ENCODE measurements at regions not wholly inside any gene's neighbourhood (a gene's known extent, or its start where the extent isn't known, plus 50 kb on each side); places are given as distances from the start of the nearest gene placed in this dataset.
A peak's percentile ranks its signal among the peaks of the same experiment; 100 is the strongest.
"Not testable (repeated sequence)": the region's sequence is repeated elsewhere in the genome, so short reads cannot be mapped to it uniquely, and the experiment has no call there.

DNA sequence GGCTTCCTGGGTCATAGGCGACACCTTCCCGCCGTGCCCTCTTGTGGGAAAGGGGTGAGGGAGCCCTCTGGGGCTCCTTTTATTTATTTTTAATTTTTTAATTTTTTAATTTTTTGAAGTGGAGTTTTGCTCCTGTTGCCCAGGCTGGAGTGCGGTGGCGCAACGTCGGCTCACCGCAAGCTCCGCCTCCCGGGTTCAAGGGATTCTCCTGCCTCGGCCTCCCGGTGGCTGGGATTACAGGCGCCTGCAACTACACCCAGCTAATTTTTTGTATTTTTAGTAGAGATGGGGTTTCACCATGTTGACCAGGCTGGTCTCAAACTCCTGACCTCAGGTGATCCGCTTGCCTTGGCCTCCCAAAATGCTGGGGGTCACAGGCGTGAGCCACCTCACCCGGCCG, 49.9 kb upstream of the ELFN1 start:
- WGBS, 2 donors: 92% methylated on average over 17 of the region's 17 CpGs
- H3K36me3 ChIP-seq; H3K27ac ChIP-seq; H3K27me3 ChIP-seq; H3K4me3 ChIP-seq; H3K9me3 ChIP-seq; ATAC-seq; intact Hi-C loops (cut with DNase I); H3K4me1 ChIP-seq; DNase-seq: not testable (repeated sequence)

DNA sequence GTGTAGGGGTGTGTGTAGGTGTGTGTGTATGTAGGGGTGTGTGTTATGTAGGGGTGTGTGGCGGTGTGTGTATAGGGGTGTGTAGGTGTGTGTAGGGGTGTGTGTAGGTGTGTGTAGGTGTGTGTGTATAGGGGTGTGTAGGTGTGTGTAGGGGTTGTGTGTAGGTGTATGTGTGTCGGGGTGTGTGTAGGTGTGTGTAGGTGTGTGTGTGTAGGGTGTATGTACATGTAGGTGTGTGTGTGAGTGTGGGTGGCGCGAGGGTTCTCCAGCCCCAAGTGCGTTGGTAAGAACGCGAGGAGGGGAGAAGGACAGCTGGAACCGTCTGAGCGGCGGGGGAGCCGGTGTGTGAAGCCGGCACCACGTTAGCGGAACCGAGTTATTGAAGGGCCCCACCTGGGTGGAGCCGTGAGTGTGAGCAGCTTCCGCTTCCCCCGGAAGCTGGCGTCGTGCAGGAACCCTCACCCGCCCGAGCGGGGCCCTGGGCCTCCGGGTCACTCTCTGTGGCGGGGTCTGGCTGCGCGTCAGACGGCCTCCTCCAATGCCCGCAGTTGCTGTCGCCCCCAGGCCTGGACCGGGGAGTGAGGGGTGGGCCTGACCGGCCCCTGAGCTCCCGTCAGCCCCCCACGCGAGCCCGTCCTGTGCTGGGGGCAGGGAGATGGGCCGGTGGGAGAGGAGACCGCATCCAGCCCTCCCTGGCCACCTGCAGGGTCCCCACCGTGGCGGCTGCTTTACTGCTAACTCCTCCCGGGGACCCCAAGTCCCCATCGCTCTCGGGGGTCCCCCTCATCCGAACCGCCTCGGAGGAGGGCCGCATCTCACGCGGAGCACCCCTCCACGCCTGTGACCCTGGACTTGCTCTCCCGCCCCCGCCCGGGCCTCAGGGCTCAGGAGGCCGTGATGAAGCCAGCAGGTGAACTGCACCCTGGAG, 49.6 kb upstream of the PSMG3 start:
- H3K27me3 ChIP-seq: peaks cover 0 to 2% (median 0%) of the 10 kb centered on the region in 7 donors
- no peaks in the 10 kb centered on the region for H3K36me3 ChIP-seq
- H3K4me3 ChIP-seq: no peak overlapping the region
- TF ChIP-seq, protein P1, sequence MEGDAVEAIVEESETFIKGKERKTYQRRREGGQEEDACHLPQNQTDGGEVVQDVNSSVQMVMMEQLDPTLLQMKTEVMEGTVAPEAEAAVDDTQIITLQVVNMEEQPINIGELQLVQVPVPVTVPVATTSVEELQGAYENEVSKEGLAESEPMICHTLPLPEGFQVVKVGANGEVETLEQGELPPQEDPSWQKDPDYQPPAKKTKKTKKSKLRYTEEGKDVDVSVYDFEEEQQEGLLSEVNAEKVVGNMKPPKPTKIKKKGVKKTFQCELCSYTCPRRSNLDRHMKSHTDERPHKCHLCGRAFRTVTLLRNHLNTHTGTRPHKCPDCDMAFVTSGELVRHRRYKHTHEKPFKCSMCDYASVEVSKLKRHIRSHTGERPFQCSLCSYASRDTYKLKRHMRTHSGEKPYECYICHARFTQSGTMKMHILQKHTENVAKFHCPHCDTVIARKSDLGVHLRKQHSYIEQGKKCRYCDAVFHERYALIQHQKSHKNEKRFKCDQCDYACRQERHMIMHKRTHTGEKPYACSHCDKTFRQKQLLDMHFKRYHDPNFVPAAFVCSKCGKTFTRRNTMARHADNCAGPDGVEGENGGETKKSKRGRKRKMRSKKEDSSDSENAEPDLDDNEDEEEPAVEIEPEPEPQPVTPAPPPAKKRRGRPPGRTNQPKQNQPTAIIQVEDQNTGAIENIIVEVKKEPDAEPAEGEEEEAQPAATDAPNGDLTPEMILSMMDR (IDR thresholded peaks at IDR 0.05): no peak
- ATAC-seq (peak in 2 of 8 donors; percentile 18 to 56), DNase-seq (no peak)
- no peaks in the 10 kb centered on the region for H3K4me1 ChIP-seq
- WGBS, 2 donors: 88 to 89% methylated on average over 53 to 54 of the region's 54 CpGs
- intact Hi-C loops (cut with DNase I): no loop called here
- H3K9me3 ChIP-seq: no peaks in the 10 kb centered on the region
- H3K27ac ChIP-seq: no peak overlapping the region
